Natural killer cell (primary cell): ENCODE measurements at regions not wholly inside any gene's neighbourhood (a gene's known extent, or its start where the extent isn't known, plus 50 kb on each side); places are given as distances from the start of the nearest gene placed in this dataset.
"Not testable (repeated sequence)": the region's sequence is repeated elsewhere in the genome, so short reads cannot be mapped to it uniquely, and the experiment has no call there.

Experiments
- ATAC-seq, 3 donors: fragments of 150-1000 bp in 2 of 3; fragments of 200-7000 bp in 1 of 3; cut with Tn5 transposase; 1 replicate in 1 of 3; 2 replicates in 2 of 3; pipeline ENCODE4 v1.10.0; 2021; ENCODE audit warnings: mild to moderate bottlenecking in 2 of 3, moderate library complexity in 2 of 3
- DNase-seq, 2 donors: peaks; one replicate each; pipeline versions ENCODE4 v3.0.0 to v3.0.0-alpha.2; 2013 to 2021; ENCODE audit warnings: mixed read lengths in 1 of 2
- H3K27ac ChIP-seq: one replicate; pipeline ENCODE4 v1.5.1; 2013; ENCODE audit warnings: mild to moderate bottlenecking, low read length
- H3K27me3 ChIP-seq: one replicate; pipeline ENCODE4 v1.6.1; 2013; ENCODE audit warnings: low read length; ENCODE audit not compliant: control insufficient read depth, insufficient read depth
- H3K36me3 ChIP-seq: one replicate; pipeline ENCODE4 v1.6.1; 2013; ENCODE audit warnings: low read length; ENCODE audit not compliant: control insufficient read depth, insufficient read depth
- H3K4me1 ChIP-seq: one replicate; pipeline ENCODE4 v1.6.1; 2013; ENCODE audit warnings: low read length; ENCODE audit not compliant: control insufficient read depth, insufficient read depth
- H3K4me3 ChIP-seq: one replicate; pipeline ENCODE4 v1.5.1; 2013; ENCODE audit warnings: low read length
- H3K9me3 ChIP-seq: one replicate; pipeline ENCODE4 v1.6.1; 2013; ENCODE audit warnings: low read length; ENCODE audit not compliant: control insufficient read depth, insufficient read depth
- H3K27ac Mint-ChIP-seq, 2 donors: one replicate each; pipeline ENCODE4 v1.8.0; 2022; ENCODE audit warnings: mild to moderate bottlenecking in 2 of 2, mixed read lengths in 2 of 2, moderate library complexity in 1 of 2
- H3K27me3 Mint-ChIP-seq, 2 donors: one replicate each; pipeline ENCODE4 v1.8.0; 2022; ENCODE audit warnings: low read depth in 2 of 2, mixed read lengths in 2 of 2
- H3K36me3 Mint-ChIP-seq: one replicate; pipeline ENCODE4 v1.8.0; 2022; ENCODE audit warnings: mixed read lengths
- H3K4me1 Mint-ChIP-seq, 2 donors: one replicate each; pipeline ENCODE4 v1.8.0; 2022; ENCODE audit warnings: mixed read lengths in 2 of 2
- H3K4me3 Mint-ChIP-seq: one replicate; pipeline ENCODE4 v1.8.0; 2022; ENCODE audit warnings: mild to moderate bottlenecking, moderate library complexity, mixed read lengths
- H3K9me3 Mint-ChIP-seq, 2 donors: one replicate each; pipeline ENCODE4 v1.8.0; 2022; ENCODE audit warnings: mixed read lengths in 2 of 2
- WGBS: methylation state at CpG from one replicate; pipeline ENCODE4 v1.1.7; 2013; ENCODE audit warnings: missing lambda C conversion rate; ENCODE audit not compliant: insufficient coverage; 5-methylcytosine and 5-hydroxymethylcytosine counted together
- intact Hi-C: fragments of 100-400 bp; cut with micrococcal nuclease; formaldehyde crosslinking; loops from one replicate; pipeline ENCODE4 v1.14.2; 2022
- TF ChIP-seq, protein P1 (sequence below): fragments of 200-600 bp; IDR thresholded peaks from one replicate; pipeline ENCODE4 v1.8.0; 2022; ENCODE audit warnings: antibody characterized with exemption

DNA sequence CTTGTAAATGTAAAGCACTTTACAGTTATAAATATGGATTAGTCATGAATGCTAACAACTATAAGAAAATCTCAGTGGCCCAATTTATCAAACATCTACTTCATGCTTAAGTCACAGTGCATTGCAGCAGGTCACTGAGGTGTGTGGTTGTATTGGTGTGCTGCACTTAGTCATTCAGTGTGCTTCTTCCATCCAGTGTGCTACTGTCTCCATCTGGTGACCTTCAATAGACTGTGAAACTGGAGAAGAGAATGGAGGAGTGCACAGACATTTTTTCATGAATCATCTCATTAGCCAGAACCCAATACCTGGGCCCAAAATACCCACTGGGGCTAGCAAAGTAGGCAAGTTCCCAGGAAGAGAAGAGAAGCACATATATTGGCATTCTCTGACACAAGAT lies 199.6 kb downstream of the SHOX2 start:
- TF ChIP-seq, protein P1, sequence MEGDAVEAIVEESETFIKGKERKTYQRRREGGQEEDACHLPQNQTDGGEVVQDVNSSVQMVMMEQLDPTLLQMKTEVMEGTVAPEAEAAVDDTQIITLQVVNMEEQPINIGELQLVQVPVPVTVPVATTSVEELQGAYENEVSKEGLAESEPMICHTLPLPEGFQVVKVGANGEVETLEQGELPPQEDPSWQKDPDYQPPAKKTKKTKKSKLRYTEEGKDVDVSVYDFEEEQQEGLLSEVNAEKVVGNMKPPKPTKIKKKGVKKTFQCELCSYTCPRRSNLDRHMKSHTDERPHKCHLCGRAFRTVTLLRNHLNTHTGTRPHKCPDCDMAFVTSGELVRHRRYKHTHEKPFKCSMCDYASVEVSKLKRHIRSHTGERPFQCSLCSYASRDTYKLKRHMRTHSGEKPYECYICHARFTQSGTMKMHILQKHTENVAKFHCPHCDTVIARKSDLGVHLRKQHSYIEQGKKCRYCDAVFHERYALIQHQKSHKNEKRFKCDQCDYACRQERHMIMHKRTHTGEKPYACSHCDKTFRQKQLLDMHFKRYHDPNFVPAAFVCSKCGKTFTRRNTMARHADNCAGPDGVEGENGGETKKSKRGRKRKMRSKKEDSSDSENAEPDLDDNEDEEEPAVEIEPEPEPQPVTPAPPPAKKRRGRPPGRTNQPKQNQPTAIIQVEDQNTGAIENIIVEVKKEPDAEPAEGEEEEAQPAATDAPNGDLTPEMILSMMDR = no peak
- Histone ChIP-seq H3K9me3 (peaks cover 10% of the 10 kb centered on the region), H3K4me1 (no peaks in the 10 kb centered on the region), H3K36me3 (no peaks in the 10 kb centered on the region), H3K27ac (no peak overlapping the region), H3K27me3 (no peaks in the 10 kb centered on the region), H3K4me3 (no peak overlapping the region)
- no peak overlapping the region for H3K27ac Mint-ChIP-seq
- H3K36me3 Mint-ChIP-seq = no peaks in the 10 kb centered on the region
- H3K9me3 Mint-ChIP-seq = peaks cover 9 to 23% of the 10 kb centered on the region in 2 donors
- H3K27me3 Mint-ChIP-seq = no peaks in the 10 kb centered on the region
- no peak for ATAC-seq
- DNase-seq = no peak
- intact Hi-C loops = no loop called here
- H3K4me1 Mint-ChIP-seq = no peaks in the 10 kb centered on the region
- no peak overlapping the region for H3K4me3 Mint-ChIP-seq

DNA sequence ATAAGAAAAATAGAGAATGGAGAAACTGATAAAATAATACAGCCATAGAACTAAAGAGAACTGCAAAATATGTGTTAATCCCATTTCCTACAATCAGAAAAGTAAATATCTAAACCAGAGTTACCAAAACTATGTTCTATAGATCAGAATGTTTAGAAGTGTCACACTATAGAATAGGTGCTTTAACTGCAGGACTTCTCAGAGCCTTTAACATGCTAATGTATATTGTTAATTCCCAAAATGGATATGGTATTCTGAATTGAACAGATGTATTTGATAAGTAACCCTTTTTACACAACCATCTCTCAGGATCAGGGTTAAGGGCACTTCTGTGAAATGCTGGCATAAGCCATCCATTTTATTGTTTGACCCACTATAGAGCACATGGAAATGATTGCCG lies 200.3 kb downstream of the SHOX2 start:
- Histone ChIP-seq H3K27ac (no peak overlapping the region), H3K9me3 (peaks cover 10% of the 10 kb centered on the region), H3K27me3 (no peaks in the 10 kb centered on the region), H3K4me3 (no peak overlapping the region), H3K4me1 (no peaks in the 10 kb centered on the region), H3K36me3 (no peaks in the 10 kb centered on the region)
- Mint-ChIP-seq H3K4me3 (no peak overlapping the region), H3K27ac (no peak overlapping the region), H3K36me3 (no peaks in the 10 kb centered on the region), H3K27me3 (no peaks in the 10 kb centered on the region), H3K9me3 (peaks cover 9 to 23% of the 10 kb centered on the region in 2 donors), H3K4me1 (no peaks in the 10 kb centered on the region)
- no peak for ATAC-seq
- 44% methylated on average over 1 of the region's 1 CpG for WGBS
- TF ChIP-seq, protein P1 = no peak
- intact Hi-C loops = no loop called here
- no peak for DNase-seq

DNA sequence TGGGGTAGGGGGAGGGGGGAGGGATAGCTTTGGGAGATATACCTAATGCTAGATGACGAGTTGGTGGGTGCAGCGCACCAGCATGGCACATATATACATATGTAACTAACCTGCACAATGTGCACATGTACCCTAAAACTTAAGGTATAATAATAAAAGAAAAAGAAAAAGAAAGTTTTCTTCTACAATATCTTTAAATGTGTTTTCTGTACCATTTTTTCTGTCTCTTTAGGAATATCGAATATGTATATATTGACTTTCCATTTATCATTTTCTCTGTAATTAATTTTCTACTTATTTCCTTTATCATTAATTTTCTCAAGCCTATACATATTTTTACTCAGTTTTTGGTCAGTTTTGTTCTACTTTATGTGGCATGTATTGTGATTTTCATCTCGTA lies 203.5 kb downstream of the SHOX2 start:
- H3K36me3 ChIP-seq, H3K27ac ChIP-seq, H3K4me3 Mint-ChIP-seq, H3K4me3 ChIP-seq, H3K27ac Mint-ChIP-seq, H3K4me1 Mint-ChIP-seq, H3K27me3 Mint-ChIP-seq, H3K27me3 ChIP-seq, H3K9me3 ChIP-seq, H3K4me1 ChIP-seq, DNase-seq, intact Hi-C loops, H3K36me3 Mint-ChIP-seq, ATAC-seq: not testable (repeated sequence)
- WGBS = no CpG with 5 or more reads among the region's 4 CpGs
- peaks cover 6 to 21% of the 10 kb centered on the region in 2 donors for H3K9me3 Mint-ChIP-seq

DNA sequence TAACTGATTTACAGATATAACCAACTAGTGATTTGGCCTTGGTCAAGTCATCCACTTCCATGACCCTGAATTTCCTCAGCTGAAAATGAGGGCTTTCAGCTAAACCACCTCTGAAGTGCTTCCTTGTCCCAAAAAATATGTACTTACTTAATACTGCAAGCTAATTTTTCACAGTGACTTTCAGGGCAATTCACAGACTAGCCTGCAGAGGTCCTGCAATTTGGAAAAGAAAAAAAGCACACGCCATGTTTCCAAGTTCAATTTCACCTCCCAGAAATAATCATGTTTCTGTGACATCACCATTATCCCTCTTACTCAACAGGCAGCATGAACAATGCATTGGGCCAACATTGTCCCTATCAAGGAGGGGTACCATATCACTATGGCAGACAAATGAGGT lies 218.2 kb downstream of the SHOX2 start:
- no peaks in the 10 kb centered on the region for H3K27me3 ChIP-seq
- Mint-ChIP-seq H3K27ac (no peak overlapping the region), H3K4me3 (no peak overlapping the region), H3K9me3 (peaks cover 3 to 11% of the 10 kb centered on the region in 2 donors), H3K27me3 (no peaks in the 10 kb centered on the region), H3K36me3 (no peaks in the 10 kb centered on the region), H3K4me1 (no peaks in the 10 kb centered on the region)
- no peaks in the 10 kb centered on the region for H3K4me1 ChIP-seq
- WGBS = no CpG with 5 or more reads among the region's 1 CpG
- no peaks in the 10 kb centered on the region for H3K9me3 ChIP-seq
- DNase-seq (no peak), ATAC-seq (no peak)
- TF ChIP-seq, protein P1 = no peak
- no peak overlapping the region for H3K27ac ChIP-seq
- intact Hi-C loops = no loop called here
- H3K36me3 ChIP-seq = no peaks in the 10 kb centered on the region
- no peak overlapping the region for H3K4me3 ChIP-seq
